SK-N-SH (cell line): ENCODE measurements at regions not wholly inside any gene's neighbourhood (a gene's known extent, or its start where the extent isn't known, plus 50 kb on each side); places are given as distances from the start of the nearest gene placed in this dataset.

Source experiments
- CTCF ChIA-PET: fragments of 300-600, 350-600 bp; formaldehyde crosslinking; extraction: SDS; loops from one replicate; lab custom pipeline; 2021; lab: Yijun Ruan, JAX
- POLR2A ChIA-PET: fragments of 350-600 bp; sonication (Branson Sonifier 250); formaldehyde crosslinking; extraction: SDS; loops from one replicate; lab custom pipeline; 2020; ENCODE audit warnings: antibody characterized with exemption, inconsistent platforms; lab: Yijun Ruan, JAX
- DNase-seq: peaks from one replicate; pipeline ENCODE4 v3.0.0; 2012
- H2AFZ ChIP-seq: fragments of 200-600 bp; sonication (generic); 2 replicates; pipeline ENCODE4 v1.8.1; 2016; ENCODE audit warnings: antibody characterized with exemption, mild to moderate bottlenecking, low read depth
- H3F3A ChIP-seq: fragments of 200-600 bp; sonication (generic); replicated peaks from 2 replicates; pipeline ENCODE3; 2016; ENCODE audit warnings: antibody characterized with exemption, mild to moderate bottlenecking; ENCODE audit not compliant: insufficient read depth
- H3K27ac ChIP-seq, 2 experiments: fragments of 200-500 bp in 1 of 2; fragments of 200-600 bp in 1 of 2; sonication (Bioruptor generic) in 1 of 2; sonication (generic), shearing (Covaris generic) in 1 of 2; 2 replicates each; pipeline versions ENCODE4 v1.5.1 to v1.6.1; 2014 to 2016; ENCODE audit warnings: low read depth in 2 of 2, inconsistent platforms in 1 of 2, low read length in 1 of 2, mild to moderate bottlenecking in 1 of 2, mixed read lengths in 1 of 2
- H3K27me3 ChIP-seq: fragments of 200-600 bp; sonication (generic), shearing (Covaris generic); 2 replicates; pipeline ENCODE4 v1.6.1; 2016; ENCODE audit warnings: mixed run types; ENCODE audit not compliant: insufficient read depth
- H3K36me3 ChIP-seq, 2 experiments: fragments of 200-500 bp in 1 of 2; fragments of 200-600 bp in 1 of 2; sonication (Bioruptor generic) in 1 of 2; sonication (generic) in 1 of 2; replicated peaks in 1 of 2; 2 replicates each; pipeline versions ENCODE3 to v1.5.1; 2014 to 2016; ENCODE audit warnings: low read length in 1 of 2, mild to moderate bottlenecking in 1 of 2; ENCODE audit not compliant: insufficient read depth in 2 of 2, control insufficient read depth in 1 of 2
- H3K4me1 ChIP-seq, 2 experiments: fragments of 200-500 bp in 1 of 2; fragments of 200-600 bp in 1 of 2; sonication (Bioruptor generic) in 1 of 2; sonication (generic), shearing (Covaris generic) in 1 of 2; 2 replicates each; pipeline versions ENCODE4 v1.5.1 to v1.6.1; 2014 to 2016; ENCODE audit warnings: low read depth in 1 of 2, low read length in 1 of 2, mixed run types in 1 of 2; ENCODE audit not compliant: insufficient read depth in 2 of 2, control insufficient read depth in 1 of 2
- H3K4me2 ChIP-seq: fragments of 200-600 bp; sonication (generic), shearing (Covaris generic); 2 replicates; pipeline ENCODE4 v1.6.1; 2017; ENCODE audit warnings: mixed run types
- H3K4me3 ChIP-seq, 2 experiments: fragments of 200-500 bp in 1 of 2; fragments of 200-600 bp in 1 of 2; sonication (Bioruptor generic) in 1 of 2; sonication (generic), shearing (Covaris generic) in 1 of 2; 2 replicates each; pipeline versions ENCODE4 v1.5.1 to v1.8.1; 2014 to 2016; ENCODE audit warnings: low read depth in 2 of 2, inconsistent platforms in 1 of 2, low read length in 1 of 2, mild to moderate bottlenecking in 1 of 2, mixed read lengths in 1 of 2, moderate library complexity in 1 of 2
- H3K79me2 ChIP-seq: fragments of 200-600 bp; sonication (generic); 2 replicates; pipeline ENCODE4 v1.8.1; 2017; ENCODE audit warnings: mild to moderate bottlenecking; ENCODE audit not compliant: insufficient read depth
- H3K9ac ChIP-seq: fragments of 200-600 bp; sonication (generic); 2 replicates; pipeline ENCODE4 v1.6.1; 2017; ENCODE audit warnings: mixed run types
- H3K9me2 ChIP-seq: fragments of 200-600 bp; sonication (generic); 2 replicates; pipeline ENCODE4 v1.6.1; 2017; ENCODE audit warnings: mixed run types
- H3K9me3 ChIP-seq: fragments of 200-600 bp; sonication (generic); 2 replicates; pipeline ENCODE4 v1.6.1; 2017; ENCODE audit warnings: mixed run types, mild to moderate bottlenecking, moderate library complexity
- H4K20me1 ChIP-seq: fragments of 200-600 bp; sonication (generic); 2 replicates; pipeline ENCODE4 v1.6.1; 2017; ENCODE audit warnings: mild to moderate bottlenecking, mixed run types; ENCODE audit not compliant: insufficient read depth
- EP300 ChIP-seq, 2 experiments: IDR thresholded peaks; 2 replicates each; pipeline versions ENCODE4 v1.4.0 to v1.6.1; 2012; ENCODE audit warnings: borderline replicate concordance in 1 of 2, low read depth in 1 of 2, low read length in 1 of 2
- EZH2phosphoT487 ChIP-seq: fragments of 200-600 bp; sonication (generic); IDR thresholded peaks from 2 replicates; pipeline ENCODE4 v1.6.1; 2017; ENCODE audit warnings: low read depth, mixed run types, mild to moderate bottlenecking, antibody characterized with exemption, moderate library complexity, borderline replicate concordance
- FOXJ3 ChIP-seq: sonication (generic); formaldehyde crosslinking; IDR thresholded peaks from 2 replicates; pipeline ENCODE4 v1.5.1; 2020; ENCODE audit warnings: mild to moderate bottlenecking, missing genetic modification reagents
- FOXM1 ChIP-seq: IDR thresholded peaks from 2 replicates; pipeline ENCODE4 v1.4.0; 2012; ENCODE audit warnings: low read depth, mild to moderate bottlenecking
- GATA2 ChIP-seq: sonication (generic); formaldehyde crosslinking; IDR thresholded peaks from 2 replicates; pipeline ENCODE4 v1.5.0; 2020; ENCODE audit warnings: mild to moderate bottlenecking, missing genetic modification reagents
- MEF2A ChIP-seq: IDR thresholded peaks from 2 replicates; pipeline ENCODE4 v1.4.0; 2012; ENCODE audit warnings: low read depth, borderline replicate concordance
- POLR2AphosphoS5 ChIP-seq: IDR thresholded peaks from 2 replicates; pipeline ENCODE4 v1.6.1; 2012; ENCODE audit warnings: low read depth, low read length
- RFX5 ChIP-seq: IDR thresholded peaks from 2 replicates; pipeline ENCODE4 v1.6.1; 2012; ENCODE audit warnings: mild to moderate bottlenecking, improper control_type of control experiment, low read length
- SIN3A ChIP-seq: IDR thresholded peaks from 2 replicates; pipeline ENCODE4 v1.6.1; 2012; ENCODE audit warnings: low read depth, mild to moderate bottlenecking, low read length, moderate library complexity, borderline replicate concordance
- USF2 ChIP-seq: fragments of 150-350 bp; IDR thresholded peaks from 2 replicates; pipeline ENCODE4 v1.6.1; 2017; ENCODE audit warnings: antibody characterized with exemption, low read length, low read depth, borderline replicate concordance
- YY1 ChIP-seq: IDR thresholded peaks from 2 replicates; pipeline ENCODE4 v1.4.0; 2012; ENCODE audit warnings: low read depth, mild to moderate bottlenecking
- WGBS: methylation state at CpG from one replicate; pipeline ENCODE4 v1.1.6; 2017; ENCODE audit warnings: low lambda C conversion rate; 5-methylcytosine and 5-hydroxymethylcytosine counted together
- TF ChIP-seq, protein P1 (sequence below): IDR thresholded peaks from 2 replicates; pipeline ENCODE4 v1.6.1; 2012; ENCODE audit warnings: mild to moderate bottlenecking, low read depth, low read length, moderate library complexity
- TF ChIP-seq, protein P2 (sequence below): fragments of 150-350 bp; IDR thresholded peaks from 2 replicates; pipeline ENCODE4 v1.6.1; 2016; ENCODE audit warnings: mild to moderate bottlenecking, low read depth, low read length

- TF ChIP-seq SIN3A: no peak
- TF ChIP-seq FOXM1: no peak
- TF ChIP-seq, protein P1, sequence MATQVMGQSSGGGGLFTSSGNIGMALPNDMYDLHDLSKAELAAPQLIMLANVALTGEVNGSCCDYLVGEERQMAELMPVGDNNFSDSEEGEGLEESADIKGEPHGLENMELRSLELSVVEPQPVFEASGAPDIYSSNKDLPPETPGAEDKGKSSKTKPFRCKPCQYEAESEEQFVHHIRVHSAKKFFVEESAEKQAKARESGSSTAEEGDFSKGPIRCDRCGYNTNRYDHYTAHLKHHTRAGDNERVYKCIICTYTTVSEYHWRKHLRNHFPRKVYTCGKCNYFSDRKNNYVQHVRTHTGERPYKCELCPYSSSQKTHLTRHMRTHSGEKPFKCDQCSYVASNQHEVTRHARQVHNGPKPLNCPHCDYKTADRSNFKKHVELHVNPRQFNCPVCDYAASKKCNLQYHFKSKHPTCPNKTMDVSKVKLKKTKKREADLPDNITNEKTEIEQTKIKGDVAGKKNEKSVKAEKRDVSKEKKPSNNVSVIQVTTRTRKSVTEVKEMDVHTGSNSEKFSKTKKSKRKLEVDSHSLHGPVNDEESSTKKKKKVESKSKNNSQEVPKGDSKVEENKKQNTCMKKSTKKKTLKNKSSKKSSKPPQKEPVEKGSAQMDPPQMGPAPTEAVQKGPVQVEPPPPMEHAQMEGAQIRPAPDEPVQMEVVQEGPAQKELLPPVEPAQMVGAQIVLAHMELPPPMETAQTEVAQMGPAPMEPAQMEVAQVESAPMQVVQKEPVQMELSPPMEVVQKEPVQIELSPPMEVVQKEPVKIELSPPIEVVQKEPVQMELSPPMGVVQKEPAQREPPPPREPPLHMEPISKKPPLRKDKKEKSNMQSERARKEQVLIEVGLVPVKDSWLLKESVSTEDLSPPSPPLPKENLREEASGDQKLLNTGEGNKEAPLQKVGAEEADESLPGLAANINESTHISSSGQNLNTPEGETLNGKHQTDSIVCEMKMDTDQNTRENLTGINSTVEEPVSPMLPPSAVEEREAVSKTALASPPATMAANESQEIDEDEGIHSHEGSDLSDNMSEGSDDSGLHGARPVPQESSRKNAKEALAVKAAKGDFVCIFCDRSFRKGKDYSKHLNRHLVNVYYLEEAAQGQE: no peak
- TF ChIP-seq MEF2A: no peak
Observed at GRCh38 chr13:112227031-112227430, 149.1 kb upstream of the SPACA7 start (continued).

DNA sequence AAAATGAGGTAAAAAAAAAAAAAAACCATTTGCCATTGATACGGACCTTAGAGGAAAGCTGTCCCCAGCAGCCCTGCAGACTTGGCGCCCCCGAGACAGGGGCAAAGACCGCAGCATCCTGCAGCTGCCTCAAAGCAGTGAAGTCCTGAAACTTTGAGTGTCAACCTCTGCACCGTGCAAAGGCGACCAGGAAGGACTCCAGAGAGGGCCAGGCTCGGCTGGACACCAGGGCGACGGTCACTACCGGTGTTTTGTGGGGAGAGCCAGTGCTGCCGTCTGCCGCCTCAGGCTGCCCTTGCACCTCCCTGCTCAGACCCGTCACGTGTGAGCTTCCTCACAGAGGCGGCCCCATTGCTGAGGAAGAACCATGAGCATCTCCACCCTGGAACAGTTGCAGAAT lies 146.7 kb upstream of the SPACA7 start:
- H3K4me3 ChIP-seq: no peak overlapping the region
- no peaks in the 10 kb centered on the region for H3K9me3 ChIP-seq
- no peaks in the 10 kb centered on the region for H3K4me1 ChIP-seq
- no peaks in the 10 kb centered on the region for H3K9me2 ChIP-seq
- H3K36me3 ChIP-seq: no peaks in the 10 kb centered on the region
- H2AFZ ChIP-seq: no peak overlapping the region
- ChIA-PET POLR2A (no interaction called here), CTCF (no interaction called here)
- H3K27me3 ChIP-seq: peaks cover 51% of the 10 kb centered on the region; the same call in 1 of the 2 replicates
- no peaks in the 10 kb centered on the region for H3K79me2 ChIP-seq
- no peaks in the 10 kb centered on the region for H4K20me1 ChIP-seq
- no peak for DNase-seq
- no peak for TF ChIP-seq USF2
- TF ChIP-seq EZH2phosphoT487: no peak
- TF ChIP-seq RFX5: no peak
- TF ChIP-seq, protein P1: no peak
- TF ChIP-seq FOXJ3: no peak
- no peak for TF ChIP-seq YY1
- no peak for TF ChIP-seq POLR2AphosphoS5
- TF ChIP-seq, protein P2, sequence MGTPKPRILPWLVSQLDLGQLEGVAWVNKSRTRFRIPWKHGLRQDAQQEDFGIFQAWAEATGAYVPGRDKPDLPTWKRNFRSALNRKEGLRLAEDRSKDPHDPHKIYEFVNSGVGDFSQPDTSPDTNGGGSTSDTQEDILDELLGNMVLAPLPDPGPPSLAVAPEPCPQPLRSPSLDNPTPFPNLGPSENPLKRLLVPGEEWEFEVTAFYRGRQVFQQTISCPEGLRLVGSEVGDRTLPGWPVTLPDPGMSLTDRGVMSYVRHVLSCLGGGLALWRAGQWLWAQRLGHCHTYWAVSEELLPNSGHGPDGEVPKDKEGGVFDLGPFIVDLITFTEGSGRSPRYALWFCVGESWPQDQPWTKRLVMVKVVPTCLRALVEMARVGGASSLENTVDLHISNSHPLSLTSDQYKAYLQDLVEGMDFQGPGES: no peak
- TF ChIP-seq GATA2 (CRISPR knock-in tag): no peak
- no peak for TF ChIP-seq EP300 (IDR thresholded peaks at IDR 0.05; ENCODE audit: borderline replicate concordance in 1 of 2, low read depth in 1 of 2, low read length in 1 of 2)
- no peak overlapping the region for H3K27ac ChIP-seq
- no peak overlapping the region for H3K9ac ChIP-seq
- 13% methylated on average over 11 of the region's 15 CpGs for WGBS
- no peaks in the 10 kb centered on the region for H3F3A ChIP-seq
- no peak overlapping the region for H3K4me2 ChIP-seq
